MCF 10A (cell line): ENCODE measurements at regions not wholly inside any gene's neighbourhood (a gene's known extent, or its start where the extent isn't known, plus 50 kb on each side); places are given as distances from the start of the nearest gene placed in this dataset.

ENCODE experiments used
- BruUV-seq: library from RNA; stranded (reverse); fragments of 400-500 nt; replicated peaks from 2 replicates; lab custom pipeline; 2021; lab: Mats Ljungman, UMichigan
- CTCF ChIA-PET: fragments of 300-600 bp; sonication (Branson Sonifier 250); formaldehyde crosslinking; extraction: SDS; loops from one replicate; lab custom pipeline; 2021; ENCODE audit warnings: antibody characterized with exemption, inconsistent platforms; lab: Yijun Ruan, JAX
- POLR2A ChIA-PET: fragments of 300-600, 350-650 bp; sonication (Branson Sonifier 250); formaldehyde crosslinking; extraction: SDS; loops from one replicate; lab custom pipeline; 2020; ENCODE audit warnings: antibody characterized with exemption, inconsistent platforms; lab: Yijun Ruan, JAX
- DNase-seq: peaks from one replicate; pipeline ENCODE4 v3.0.0-alpha.2; 2018; ENCODE audit not compliant: unreplicated experiment
- H3K27ac Mint-ChIP-seq: one replicate; pipeline ENCODE4 v1.8.0; 2022; ENCODE audit warnings: mild to moderate bottlenecking, low read depth, mixed read lengths; ENCODE audit not compliant: unreplicated experiment
- H3K27me3 Mint-ChIP-seq: one replicate; pipeline ENCODE4 v1.8.0; 2022; ENCODE audit warnings: mixed read lengths; ENCODE audit not compliant: insufficient read depth, unreplicated experiment
- H3K36me3 Mint-ChIP-seq: one replicate; pipeline ENCODE4 v1.8.0; 2022; ENCODE audit warnings: mild to moderate bottlenecking, moderate library complexity, mixed read lengths; ENCODE audit not compliant: insufficient read depth, unreplicated experiment
- H3K4me1 Mint-ChIP-seq: one replicate; pipeline ENCODE4 v1.8.0; 2022; ENCODE audit warnings: mixed read lengths; ENCODE audit not compliant: insufficient read depth, unreplicated experiment
- H3K4me3 Mint-ChIP-seq: one replicate; pipeline ENCODE4 v1.8.0; 2022; ENCODE audit warnings: mild to moderate bottlenecking, moderate library complexity, mixed read lengths; ENCODE audit not compliant: unreplicated experiment
- H3K9me3 Mint-ChIP-seq: one replicate; pipeline ENCODE4 v1.8.0; 2022; ENCODE audit warnings: mixed read lengths; ENCODE audit not compliant: unreplicated experiment
- CTCF ChIP-seq: fragments of 200-600 bp; IDR thresholded peaks from one replicate; pipeline ENCODE4 v1.8.0; 2022; ENCODE audit warnings: antibody characterized with exemption, mild to moderate bottlenecking; ENCODE audit not compliant: unreplicated experiment
- intact Hi-C: fragments of 100-400 bp; cut with micrococcal nuclease; formaldehyde crosslinking; loops from 2 replicates; pipeline ENCODE4 v1.14.1; 2022

DNA sequence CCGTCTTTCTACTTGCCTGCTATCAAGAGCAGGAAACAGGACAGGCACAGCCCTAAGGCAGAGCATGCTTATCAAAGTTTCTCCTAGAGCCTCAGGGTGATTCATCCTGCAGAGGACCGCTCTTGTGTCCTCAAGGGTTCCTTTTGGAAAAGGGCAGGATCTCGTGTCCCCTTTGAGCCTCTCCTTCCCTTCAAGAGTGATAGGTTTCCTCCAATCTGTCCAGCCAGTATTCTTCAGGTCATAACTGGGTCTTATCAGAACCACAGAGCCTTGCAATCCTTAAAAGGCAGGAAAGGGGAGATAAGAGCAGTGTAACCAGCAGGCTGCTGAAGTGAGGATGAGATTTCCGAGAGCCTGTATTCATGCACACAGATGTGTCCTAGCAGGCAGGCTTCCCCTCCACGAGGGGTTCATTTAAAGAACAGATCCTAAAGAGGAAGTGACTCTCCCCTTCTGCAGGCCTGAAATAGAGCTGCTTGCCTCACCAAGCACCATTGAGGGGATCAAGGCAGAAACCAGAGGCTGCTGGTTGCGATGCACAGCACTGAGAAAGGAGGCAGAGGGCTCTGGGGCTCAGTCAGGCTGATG lies 90.5 kb upstream of the SVIL start:
- ChIA-PET POLR2A (interaction anchor here (1.4 to 1.7 kb wide), 2 partner anchors 10 to 11 kb away, joined by 3 to 9 read pairs; no protein-coding TSS in a partner anchor), CTCF (no interaction called here)
- no peak for TF ChIP-seq CTCF
- Mint-ChIP-seq H3K27ac (no peak overlapping the region), H3K36me3 (peaks cover 21% of the 10 kb centered on the region), H3K9me3 (peaks cover 7% of the 10 kb centered on the region), H3K27me3 (no peaks in the 10 kb centered on the region), H3K4me1 (peaks cover 21% of the 10 kb centered on the region), H3K4me3 (no peak overlapping the region)
- DNase-seq: no peak
- no TSS peak for BruUV-seq
- intact Hi-C loops: no loop called here

DNA sequence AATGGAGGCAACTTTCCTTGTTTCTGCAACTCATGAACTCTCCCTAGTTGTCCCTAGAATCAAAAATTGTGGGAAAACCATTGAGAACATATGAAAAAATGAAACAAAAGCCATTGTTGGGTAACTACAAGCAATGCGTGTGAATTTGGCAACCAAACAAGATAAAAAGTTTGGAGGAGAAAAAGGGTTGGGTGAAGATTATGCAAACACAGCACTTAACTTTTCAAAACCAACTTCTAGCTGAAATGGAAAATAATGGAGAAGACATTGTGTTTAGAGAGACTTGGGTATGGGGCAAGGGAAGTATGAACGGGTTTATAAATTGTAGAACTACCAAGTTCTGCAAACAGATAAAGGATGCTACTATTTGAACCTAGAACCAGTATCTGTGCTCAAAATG lies 89.0 kb upstream of the SVIL start:
- no peak for TF ChIP-seq CTCF
- no peaks in the 10 kb centered on the region for H3K27me3 Mint-ChIP-seq
- ChIA-PET POLR2A (interaction anchor here (0.9 to 1.7 kb wide), 3 partner anchors 9 to 105 kb away, joined by 3 to 9 read pairs (median 3); no protein-coding TSS in a partner anchor), CTCF (no interaction called here)
- DNase-seq: peak; percentile 34
- intact Hi-C loops: no loop called here
- peaks cover 7% of the 10 kb centered on the region for H3K9me3 Mint-ChIP-seq
- peaks cover 23% of the 10 kb centered on the region for H3K4me1 Mint-ChIP-seq
- no peak overlapping the region for H3K27ac Mint-ChIP-seq
- peaks cover 9% of the 10 kb centered on the region for H3K36me3 Mint-ChIP-seq
- no TSS peak for BruUV-seq
- H3K4me3 Mint-ChIP-seq: no peak overlapping the region

DNA sequence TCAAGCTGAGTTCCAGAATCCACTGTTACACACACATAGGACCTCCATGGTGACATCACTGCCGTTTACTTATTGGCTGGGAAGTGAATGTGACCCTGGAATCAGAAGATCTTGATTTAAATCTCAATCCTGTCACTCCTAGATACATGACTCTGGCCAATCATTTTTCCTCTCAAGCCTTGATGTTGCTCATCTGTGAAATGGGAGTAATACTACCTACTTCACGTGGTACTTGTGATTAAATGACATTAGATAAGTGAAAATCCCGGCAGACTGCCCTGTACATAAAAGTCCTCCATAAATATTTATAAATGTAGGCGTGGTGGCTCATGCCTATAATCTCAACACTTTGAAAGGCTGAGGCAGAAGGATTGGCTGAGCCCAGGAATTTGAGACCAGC lies 88.0 kb upstream of the SVIL start:
- H3K27me3 Mint-ChIP-seq: no peaks in the 10 kb centered on the region
- intact Hi-C loops: no loop called here
- H3K27ac Mint-ChIP-seq: no peak overlapping the region
- no peak overlapping the region for H3K4me3 Mint-ChIP-seq
- no TSS peak for BruUV-seq
- peaks cover 7% of the 10 kb centered on the region for H3K9me3 Mint-ChIP-seq
- POLR2A ChIA-PET: no interaction called here
- peaks cover 13% of the 10 kb centered on the region for H3K36me3 Mint-ChIP-seq
- DNase-seq: no peak
- no peak for TF ChIP-seq CTCF
- peaks cover 23% of the 10 kb centered on the region for H3K4me1 Mint-ChIP-seq
- CTCF ChIA-PET: no interaction called here

- Mint-ChIP-seq H3K4me3 (no peak overlapping the region), H3K4me1 (peaks cover 23% of the 10 kb centered on the region), H3K27ac (no peak overlapping the region), H3K9me3 (peaks cover 7% of the 10 kb centered on the region), H3K27me3 (no peaks in the 10 kb centered on the region), H3K36me3 (peaks cover 21% of the 10 kb centered on the region)
- CTCF ChIA-PET: interaction anchor here (0.7 kb wide), 2 partner anchors 46 to 273 kb away, joined by 3 to 4 read pairs; no protein-coding TSS in a partner anchor
- no peak for DNase-seq
- POLR2A ChIA-PET: no interaction called here
- intact Hi-C loops: no loop called here
- TF ChIP-seq CTCF: no peak
- BruUV-seq: no TSS peak
Measured at GRCh38 chr10:29720149-29720548, 85.4 kb upstream of the SVIL start.
